WTC11 (cell line): ENCODE measurements at regions not wholly inside any gene's neighbourhood (a gene's known extent, or its start where the extent isn't known, plus 50 kb on each side); places are given as distances from the start of the nearest gene placed in this dataset.

ENCODE experiments used
- ATAC-seq: fragments of 200-7000 bp; cut with Tn5 transposase; 2 replicates; pipeline ENCODE4 v1.10.0; 2021; ENCODE audit warnings: mild to moderate bottlenecking, moderate library complexity
- CTCF ChIA-PET: fragments of 300-600 bp; sonication (Branson Sonifier 250); formaldehyde crosslinking; loops from one replicate; lab custom pipeline; 2021; ENCODE audit warnings: antibody characterized with exemption; lab: Charles Lee
- POLR2A ChIA-PET: fragments of 350-600 bp; sonication (Branson Sonifier 250); formaldehyde crosslinking; loops from one replicate; lab custom pipeline; 2021; ENCODE audit warnings: antibody characterized with exemption; lab: Charles Lee
- DNase-seq: peaks from one replicate; pipeline ENCODE4 v3.0.0; 2021; ENCODE audit warnings: low spot score
- H3K27ac Mint-ChIP-seq: 2 replicates; pipeline ENCODE4 v1.8.0; 2021; ENCODE audit warnings: mixed read lengths
- H3K27me3 Mint-ChIP-seq: 2 replicates; pipeline ENCODE4 v1.8.0; 2021; ENCODE audit warnings: low read depth, mild to moderate bottlenecking, moderate library complexity, mixed read lengths
- H3K36me3 Mint-ChIP-seq: 2 replicates; pipeline ENCODE4 v1.8.0; 2021; ENCODE audit warnings: mixed read lengths
- H3K4me1 Mint-ChIP-seq: 2 replicates; pipeline ENCODE4 v1.8.0; 2022; ENCODE audit warnings: mixed read lengths
- H3K4me3 Mint-ChIP-seq: 2 replicates; pipeline ENCODE4 v1.8.0; 2021; ENCODE audit warnings: mild to moderate bottlenecking, moderate library complexity, mixed read lengths
- H3K9me3 Mint-ChIP-seq: 2 replicates; pipeline ENCODE4 v1.8.0; 2021; ENCODE audit warnings: mixed read lengths
- ELF4 ChIP-seq: sonication (generic); formaldehyde crosslinking; IDR thresholded peaks from 2 replicates; pipeline ENCODE4 v1.8.1; 2022; ENCODE audit warnings: low read depth, mild to moderate bottlenecking, moderate library complexity, missing genetic modification reagents
- GTF2I ChIP-seq: fragments of 250-450 bp; sonication (Bioruptor Pico); conservative IDR thresholded peaks from 2 replicates; pipeline ENCODE4 v1.4.0; 2021; ENCODE audit warnings: mild to moderate bottlenecking
- KAT7 ChIP-seq: sonication (generic); formaldehyde crosslinking; IDR thresholded peaks from 2 replicates; pipeline ENCODE4 v1.8.1; 2023; ENCODE audit warnings: missing genetic modification reagents, mild to moderate bottlenecking, borderline replicate concordance
- NFATC4 ChIP-seq: fragments of 250-450 bp; sonication (Bioruptor Pico); IDR thresholded peaks from 2 replicates; pipeline ENCODE4 v1.9.0; 2021; ENCODE audit warnings: mild to moderate bottlenecking
- OVOL2 ChIP-seq: fragments of 250-450 bp; sonication (Bioruptor Pico); IDR thresholded peaks from 2 replicates; pipeline ENCODE4 v1.9.0; 2021; ENCODE audit warnings: mild to moderate bottlenecking, borderline replicate concordance
- TCF7 ChIP-seq: sonication (generic); formaldehyde crosslinking; IDR thresholded peaks from 2 replicates; pipeline ENCODE4 v1.8.0; 2022; ENCODE audit warnings: mild to moderate bottlenecking, low read depth, missing genetic modification reagents, moderate library complexity
- ZNF263 ChIP-seq: sonication (generic); formaldehyde crosslinking; IDR thresholded peaks from 2 replicates; pipeline ENCODE4 v1.8.1; 2022; ENCODE audit warnings: low read depth, mild to moderate bottlenecking, moderate library complexity, missing genetic modification reagents
- TF ChIP-seq, protein P1 (sequence below): fragments of 250-450 bp; sonication (Bioruptor Pico); IDR thresholded peaks from 2 replicates; pipeline ENCODE4 v1.9.0; 2021; ENCODE audit warnings: mild to moderate bottlenecking, borderline replicate concordance
- TF ChIP-seq, protein P2 (sequence below): sonication (generic); formaldehyde crosslinking; IDR thresholded peaks from 2 replicates; pipeline ENCODE4 v1.8.1; 2022; ENCODE audit warnings: mild to moderate bottlenecking, moderate library complexity, missing genetic modification reagents
- TF ChIP-seq, protein P3 (sequence below): sonication (generic); formaldehyde crosslinking; conservative IDR thresholded peaks from 2 replicates; pipeline ENCODE4 v1.8.1; 2023; ENCODE audit warnings: mild to moderate bottlenecking, low read depth, missing genetic modification reagents, moderate library complexity
- TF ChIP-seq, protein P4 (sequence below): fragments of 250-450 bp; sonication (Bioruptor Pico); IDR thresholded peaks from 2 replicates; pipeline ENCODE4 v2.1.2; 2022; ENCODE audit warnings: mild to moderate bottlenecking, moderate library complexity
- TF ChIP-seq, protein P5 (sequence below): sonication (generic); formaldehyde crosslinking; IDR thresholded peaks from 2 replicates; pipeline ENCODE4 v1.8.0; 2022; ENCODE audit warnings: mild to moderate bottlenecking, missing genetic modification reagents
- TF ChIP-seq, protein P6 (sequence below): sonication (generic); formaldehyde crosslinking; IDR thresholded peaks from 2 replicates; pipeline ENCODE4 v1.8.0; 2023; ENCODE audit warnings: mild to moderate bottlenecking, missing genetic modification reagents
- TF ChIP-seq, protein P7 (sequence below): fragments of 200-600 bp; IDR thresholded peaks from 2 replicates; pipeline ENCODE4 v1.8.0; 2022; ENCODE audit warnings: antibody characterized with exemption

DNA sequence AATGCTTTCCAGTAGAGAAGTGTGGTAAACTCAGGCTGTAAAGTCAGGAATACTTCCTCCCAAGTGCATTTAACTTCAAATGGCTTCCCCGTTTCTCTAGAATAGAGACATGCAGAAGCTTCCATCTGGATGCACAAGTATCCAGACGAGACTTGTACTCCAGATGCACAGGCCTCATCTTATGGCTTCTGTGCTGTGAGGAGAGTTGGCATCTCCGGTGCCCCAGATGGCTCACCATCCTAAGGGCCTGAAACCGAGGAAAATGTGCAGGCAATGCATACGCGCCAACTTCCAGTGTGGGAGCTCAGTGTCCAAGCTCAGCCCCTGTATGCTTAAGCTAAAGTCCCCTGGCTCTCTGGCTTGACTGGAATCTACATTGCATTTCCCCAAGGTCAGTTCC lies 184.0 kb upstream of the TBL1X start:
- DNase-seq (no peak), ATAC-seq (no peak)
- CTCF ChIA-PET, result no interaction called here
- Mint-ChIP-seq H3K27me3 (no peaks in the 10 kb centered on the region), H3K4me3 (no peak overlapping the region), H3K4me1 (peaks cover 15% of the 10 kb centered on the region), H3K36me3 (no peaks in the 10 kb centered on the region), H3K27ac (no peak overlapping the region), H3K9me3 (no peaks in the 10 kb centered on the region)
- POLR2A ChIA-PET, result no interaction called here
- no peak for TF ChIP-seq GTF2I
- no peak for TF ChIP-seq KAT7 (CRISPR knock-in tag)
- TF ChIP-seq, protein P1, sequence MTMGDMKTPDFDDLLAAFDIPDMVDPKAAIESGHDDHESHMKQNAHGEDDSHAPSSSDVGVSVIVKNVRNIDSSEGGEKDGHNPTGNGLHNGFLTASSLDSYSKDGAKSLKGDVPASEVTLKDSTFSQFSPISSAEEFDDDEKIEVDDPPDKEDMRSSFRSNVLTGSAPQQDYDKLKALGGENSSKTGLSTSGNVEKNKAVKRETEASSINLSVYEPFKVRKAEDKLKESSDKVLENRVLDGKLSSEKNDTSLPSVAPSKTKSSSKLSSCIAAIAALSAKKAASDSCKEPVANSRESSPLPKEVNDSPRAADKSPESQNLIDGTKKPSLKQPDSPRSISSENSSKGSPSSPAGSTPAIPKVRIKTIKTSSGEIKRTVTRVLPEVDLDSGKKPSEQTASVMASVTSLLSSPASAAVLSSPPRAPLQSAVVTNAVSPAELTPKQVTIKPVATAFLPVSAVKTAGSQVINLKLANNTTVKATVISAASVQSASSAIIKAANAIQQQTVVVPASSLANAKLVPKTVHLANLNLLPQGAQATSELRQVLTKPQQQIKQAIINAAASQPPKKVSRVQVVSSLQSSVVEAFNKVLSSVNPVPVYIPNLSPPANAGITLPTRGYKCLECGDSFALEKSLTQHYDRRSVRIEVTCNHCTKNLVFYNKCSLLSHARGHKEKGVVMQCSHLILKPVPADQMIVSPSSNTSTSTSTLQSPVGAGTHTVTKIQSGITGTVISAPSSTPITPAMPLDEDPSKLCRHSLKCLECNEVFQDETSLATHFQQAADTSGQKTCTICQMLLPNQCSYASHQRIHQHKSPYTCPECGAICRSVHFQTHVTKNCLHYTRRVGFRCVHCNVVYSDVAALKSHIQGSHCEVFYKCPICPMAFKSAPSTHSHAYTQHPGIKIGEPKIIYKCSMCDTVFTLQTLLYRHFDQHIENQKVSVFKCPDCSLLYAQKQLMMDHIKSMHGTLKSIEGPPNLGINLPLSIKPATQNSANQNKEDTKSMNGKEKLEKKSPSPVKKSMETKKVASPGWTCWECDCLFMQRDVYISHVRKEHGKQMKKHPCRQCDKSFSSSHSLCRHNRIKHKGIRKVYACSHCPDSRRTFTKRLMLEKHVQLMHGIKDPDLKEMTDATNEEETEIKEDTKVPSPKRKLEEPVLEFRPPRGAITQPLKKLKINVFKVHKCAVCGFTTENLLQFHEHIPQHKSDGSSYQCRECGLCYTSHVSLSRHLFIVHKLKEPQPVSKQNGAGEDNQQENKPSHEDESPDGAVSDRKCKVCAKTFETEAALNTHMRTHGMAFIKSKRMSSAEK, result no peak
- TF ChIP-seq, protein P2, sequence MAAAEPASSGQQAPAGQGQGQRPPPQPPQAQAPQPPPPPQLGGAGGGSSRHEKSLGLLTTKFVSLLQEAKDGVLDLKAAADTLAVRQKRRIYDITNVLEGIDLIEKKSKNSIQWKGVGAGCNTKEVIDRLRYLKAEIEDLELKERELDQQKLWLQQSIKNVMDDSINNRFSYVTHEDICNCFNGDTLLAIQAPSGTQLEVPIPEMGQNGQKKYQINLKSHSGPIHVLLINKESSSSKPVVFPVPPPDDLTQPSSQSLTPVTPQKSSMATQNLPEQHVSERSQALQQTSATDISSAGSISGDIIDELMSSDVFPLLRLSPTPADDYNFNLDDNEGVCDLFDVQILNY (CRISPR knock-in tag), result no peak
- TF ChIP-seq, protein P3, sequence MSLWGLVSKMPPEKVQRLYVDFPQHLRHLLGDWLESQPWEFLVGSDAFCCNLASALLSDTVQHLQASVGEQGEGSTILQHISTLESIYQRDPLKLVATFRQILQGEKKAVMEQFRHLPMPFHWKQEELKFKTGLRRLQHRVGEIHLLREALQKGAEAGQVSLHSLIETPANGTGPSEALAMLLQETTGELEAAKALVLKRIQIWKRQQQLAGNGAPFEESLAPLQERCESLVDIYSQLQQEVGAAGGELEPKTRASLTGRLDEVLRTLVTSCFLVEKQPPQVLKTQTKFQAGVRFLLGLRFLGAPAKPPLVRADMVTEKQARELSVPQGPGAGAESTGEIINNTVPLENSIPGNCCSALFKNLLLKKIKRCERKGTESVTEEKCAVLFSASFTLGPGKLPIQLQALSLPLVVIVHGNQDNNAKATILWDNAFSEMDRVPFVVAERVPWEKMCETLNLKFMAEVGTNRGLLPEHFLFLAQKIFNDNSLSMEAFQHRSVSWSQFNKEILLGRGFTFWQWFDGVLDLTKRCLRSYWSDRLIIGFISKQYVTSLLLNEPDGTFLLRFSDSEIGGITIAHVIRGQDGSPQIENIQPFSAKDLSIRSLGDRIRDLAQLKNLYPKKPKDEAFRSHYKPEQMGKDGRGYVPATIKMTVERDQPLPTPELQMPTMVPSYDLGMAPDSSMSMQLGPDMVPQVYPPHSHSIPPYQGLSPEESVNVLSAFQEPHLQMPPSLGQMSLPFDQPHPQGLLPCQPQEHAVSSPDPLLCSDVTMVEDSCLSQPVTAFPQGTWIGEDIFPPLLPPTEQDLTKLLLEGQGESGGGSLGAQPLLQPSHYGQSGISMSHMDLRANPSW (CRISPR knock-in tag), result no peak
- TF ChIP-seq, protein P4, sequence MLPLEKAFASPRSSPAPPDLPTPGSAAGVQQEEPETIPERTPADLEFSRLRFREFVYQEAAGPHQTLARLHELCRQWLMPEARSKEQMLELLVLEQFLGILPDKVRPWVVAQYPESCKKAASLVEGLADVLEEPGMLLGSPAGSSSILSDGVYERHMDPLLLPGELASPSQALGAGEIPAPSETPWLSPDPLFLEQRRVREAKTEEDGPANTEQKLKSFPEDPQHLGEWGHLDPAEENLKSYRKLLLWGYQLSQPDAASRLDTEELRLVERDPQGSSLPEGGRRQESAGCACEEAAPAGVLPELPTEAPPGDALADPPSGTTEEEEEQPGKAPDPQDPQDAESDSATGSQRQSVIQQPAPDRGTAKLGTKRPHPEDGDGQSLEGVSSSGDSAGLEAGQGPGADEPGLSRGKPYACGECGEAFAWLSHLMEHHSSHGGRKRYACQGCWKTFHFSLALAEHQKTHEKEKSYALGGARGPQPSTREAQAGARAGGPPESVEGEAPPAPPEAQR (CRISPR knock-in tag), result no peak
- TF ChIP-seq, protein P5, sequence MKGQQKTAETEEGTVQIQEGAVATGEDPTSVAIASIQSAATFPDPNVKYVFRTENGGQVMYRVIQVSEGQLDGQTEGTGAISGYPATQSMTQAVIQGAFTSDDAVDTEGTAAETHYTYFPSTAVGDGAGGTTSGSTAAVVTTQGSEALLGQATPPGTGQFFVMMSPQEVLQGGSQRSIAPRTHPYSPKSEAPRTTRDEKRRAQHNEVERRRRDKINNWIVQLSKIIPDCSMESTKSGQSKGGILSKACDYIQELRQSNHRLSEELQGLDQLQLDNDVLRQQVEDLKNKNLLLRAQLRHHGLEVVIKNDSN, result no peak
- TF ChIP-seq TCF7 (CRISPR knock-in tag), result no peak
- no peak for TF ChIP-seq NFATC4
- no peak for TF ChIP-seq ZNF263 (CRISPR knock-in tag)
- TF ChIP-seq OVOL2 (CRISPR knock-in tag), result no peak

DNA sequence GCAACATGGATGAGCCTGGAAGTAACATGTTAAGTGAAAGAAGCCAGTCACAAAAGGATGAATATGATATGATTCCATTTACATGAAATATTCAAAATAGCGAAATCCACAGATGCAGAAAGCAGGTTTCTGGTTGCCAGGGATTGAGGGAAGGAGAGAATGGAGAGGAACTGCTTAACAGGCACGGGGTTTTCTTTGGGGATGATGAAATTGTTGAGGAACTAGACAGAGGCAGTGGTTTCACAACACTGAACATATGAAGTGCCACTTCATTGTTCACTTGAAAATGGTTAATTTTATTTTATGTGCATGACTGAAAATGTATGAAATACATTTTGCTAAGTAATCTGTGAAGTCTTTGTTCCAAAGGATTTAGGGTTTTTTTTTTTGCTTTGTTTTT lies 182.5 kb upstream of the TBL1X start:
- CTCF ChIA-PET, result no interaction called here
- no peaks in the 10 kb centered on the region for H3K9me3 Mint-ChIP-seq
- no peaks in the 10 kb centered on the region for H3K36me3 Mint-ChIP-seq
- H3K4me1 Mint-ChIP-seq, result peaks cover 20% of the 10 kb centered on the region
- no peak overlapping the region for H3K27ac Mint-ChIP-seq
- no peak overlapping the region for H3K4me3 Mint-ChIP-seq
- POLR2A ChIA-PET, result no interaction called here
- ATAC-seq, result no peak
- DNase-seq, result no peak
- no peaks in the 10 kb centered on the region for H3K27me3 Mint-ChIP-seq
- no peak for TF ChIP-seq ELF4 (CRISPR knock-in tag)
- TF ChIP-seq, protein P6, sequence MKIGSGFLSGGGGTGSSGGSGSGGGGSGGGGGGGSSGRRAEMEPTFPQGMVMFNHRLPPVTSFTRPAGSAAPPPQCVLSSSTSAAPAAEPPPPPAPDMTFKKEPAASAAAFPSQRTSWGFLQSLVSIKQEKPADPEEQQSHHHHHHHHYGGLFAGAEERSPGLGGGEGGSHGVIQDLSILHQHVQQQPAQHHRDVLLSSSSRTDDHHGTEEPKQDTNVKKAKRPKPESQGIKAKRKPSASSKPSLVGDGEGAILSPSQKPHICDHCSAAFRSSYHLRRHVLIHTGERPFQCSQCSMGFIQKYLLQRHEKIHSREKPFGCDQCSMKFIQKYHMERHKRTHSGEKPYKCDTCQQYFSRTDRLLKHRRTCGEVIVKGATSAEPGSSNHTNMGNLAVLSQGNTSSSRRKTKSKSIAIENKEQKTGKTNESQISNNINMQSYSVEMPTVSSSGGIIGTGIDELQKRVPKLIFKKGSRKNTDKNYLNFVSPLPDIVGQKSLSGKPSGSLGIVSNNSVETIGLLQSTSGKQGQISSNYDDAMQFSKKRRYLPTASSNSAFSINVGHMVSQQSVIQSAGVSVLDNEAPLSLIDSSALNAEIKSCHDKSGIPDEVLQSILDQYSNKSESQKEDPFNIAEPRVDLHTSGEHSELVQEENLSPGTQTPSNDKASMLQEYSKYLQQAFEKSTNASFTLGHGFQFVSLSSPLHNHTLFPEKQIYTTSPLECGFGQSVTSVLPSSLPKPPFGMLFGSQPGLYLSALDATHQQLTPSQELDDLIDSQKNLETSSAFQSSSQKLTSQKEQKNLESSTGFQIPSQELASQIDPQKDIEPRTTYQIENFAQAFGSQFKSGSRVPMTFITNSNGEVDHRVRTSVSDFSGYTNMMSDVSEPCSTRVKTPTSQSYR (CRISPR knock-in tag), result no peak
- TF ChIP-seq, protein P7, sequence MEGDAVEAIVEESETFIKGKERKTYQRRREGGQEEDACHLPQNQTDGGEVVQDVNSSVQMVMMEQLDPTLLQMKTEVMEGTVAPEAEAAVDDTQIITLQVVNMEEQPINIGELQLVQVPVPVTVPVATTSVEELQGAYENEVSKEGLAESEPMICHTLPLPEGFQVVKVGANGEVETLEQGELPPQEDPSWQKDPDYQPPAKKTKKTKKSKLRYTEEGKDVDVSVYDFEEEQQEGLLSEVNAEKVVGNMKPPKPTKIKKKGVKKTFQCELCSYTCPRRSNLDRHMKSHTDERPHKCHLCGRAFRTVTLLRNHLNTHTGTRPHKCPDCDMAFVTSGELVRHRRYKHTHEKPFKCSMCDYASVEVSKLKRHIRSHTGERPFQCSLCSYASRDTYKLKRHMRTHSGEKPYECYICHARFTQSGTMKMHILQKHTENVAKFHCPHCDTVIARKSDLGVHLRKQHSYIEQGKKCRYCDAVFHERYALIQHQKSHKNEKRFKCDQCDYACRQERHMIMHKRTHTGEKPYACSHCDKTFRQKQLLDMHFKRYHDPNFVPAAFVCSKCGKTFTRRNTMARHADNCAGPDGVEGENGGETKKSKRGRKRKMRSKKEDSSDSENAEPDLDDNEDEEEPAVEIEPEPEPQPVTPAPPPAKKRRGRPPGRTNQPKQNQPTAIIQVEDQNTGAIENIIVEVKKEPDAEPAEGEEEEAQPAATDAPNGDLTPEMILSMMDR, result no peak
